Tibial nerve (tissue), 4 donors: ENCODE measurements at regions not wholly inside any gene's neighbourhood (a gene's known extent, or its start where the extent isn't known, plus 50 kb on each side); places are given as distances from the start of the nearest gene placed in this dataset.

Experiments used
- EP300 ChIP-seq, 2 donors: sonication (generic); formaldehyde crosslinking; IDR thresholded peaks; one replicate each; pipeline ENCODE4 v1.6.1; 2017; ENCODE audit warnings: antibody characterized with exemption in 2 of 2, mild to moderate bottlenecking in 1 of 2
- POLR2A ChIP-seq, 2 donors: fragments of 450-650 bp; IDR thresholded peaks; one replicate each; pipeline ENCODE4 v1.6.1; 2017; ENCODE audit warnings: antibody characterized with exemption in 2 of 2, mild to moderate bottlenecking in 2 of 2, moderate library complexity in 2 of 2
- TF ChIP-seq, protein P1 (sequence below), 5 experiments: fragments of 200-600 bp in 3 of 5; fragments of 450-650 bp in 2 of 5; sonication (generic) in 3 of 5; IDR thresholded peaks; one replicate each; pipeline ENCODE4 v1.5.1; 2016 to 2019; ENCODE audit warnings: antibody characterized with exemption in 5 of 5, mild to moderate bottlenecking in 3 of 5, moderate library complexity in 2 of 5

DNA sequence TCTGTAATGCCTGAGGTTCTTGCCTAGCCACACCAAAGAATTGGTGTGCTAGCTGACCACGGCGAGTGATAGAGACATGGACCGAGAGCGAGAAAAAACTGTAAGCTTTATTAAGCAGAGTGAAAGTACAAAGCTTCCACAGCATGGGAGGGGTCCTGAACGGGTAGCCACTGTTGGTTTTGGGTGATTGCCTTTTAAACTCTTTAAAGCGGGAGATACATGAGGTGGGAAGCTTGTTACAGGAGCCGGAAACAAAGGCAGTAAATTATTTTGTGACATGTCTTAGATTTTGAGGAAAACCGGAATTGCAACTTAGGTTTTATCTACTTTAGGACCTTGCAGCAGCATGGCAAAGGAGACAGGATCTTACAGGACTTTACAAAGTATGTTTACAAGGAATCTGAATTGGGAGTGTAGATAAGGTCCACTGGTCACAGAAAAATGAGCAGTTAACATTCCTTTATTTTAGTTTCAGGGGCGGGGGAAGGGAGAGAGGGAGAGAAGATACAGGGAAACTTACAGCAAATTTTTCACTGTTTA is 252.7 kb upstream of the MBL2 start:
- TF ChIP-seq POLR2A (IDR thresholded peaks at IDR 0.05) = no peak
- TF ChIP-seq, protein P1, sequence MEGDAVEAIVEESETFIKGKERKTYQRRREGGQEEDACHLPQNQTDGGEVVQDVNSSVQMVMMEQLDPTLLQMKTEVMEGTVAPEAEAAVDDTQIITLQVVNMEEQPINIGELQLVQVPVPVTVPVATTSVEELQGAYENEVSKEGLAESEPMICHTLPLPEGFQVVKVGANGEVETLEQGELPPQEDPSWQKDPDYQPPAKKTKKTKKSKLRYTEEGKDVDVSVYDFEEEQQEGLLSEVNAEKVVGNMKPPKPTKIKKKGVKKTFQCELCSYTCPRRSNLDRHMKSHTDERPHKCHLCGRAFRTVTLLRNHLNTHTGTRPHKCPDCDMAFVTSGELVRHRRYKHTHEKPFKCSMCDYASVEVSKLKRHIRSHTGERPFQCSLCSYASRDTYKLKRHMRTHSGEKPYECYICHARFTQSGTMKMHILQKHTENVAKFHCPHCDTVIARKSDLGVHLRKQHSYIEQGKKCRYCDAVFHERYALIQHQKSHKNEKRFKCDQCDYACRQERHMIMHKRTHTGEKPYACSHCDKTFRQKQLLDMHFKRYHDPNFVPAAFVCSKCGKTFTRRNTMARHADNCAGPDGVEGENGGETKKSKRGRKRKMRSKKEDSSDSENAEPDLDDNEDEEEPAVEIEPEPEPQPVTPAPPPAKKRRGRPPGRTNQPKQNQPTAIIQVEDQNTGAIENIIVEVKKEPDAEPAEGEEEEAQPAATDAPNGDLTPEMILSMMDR (IDR thresholded peaks at IDR 0.05) = no peak
- no peak for TF ChIP-seq EP300 (IDR thresholded peaks at IDR 0.05)
